Activated B cell treated with CpG ODN at 0.5 μM for 24 hours (primary cell): ENCODE measurements at regions not wholly inside any gene's neighbourhood (a gene's known extent, or its start where the extent isn't known, plus 50 kb on each side); places are given as distances from the start of the nearest gene placed in this dataset.

ENCODE experiments used
- ATAC-seq: fragments of 200-7000 bp; cut with Tn5 transposase; one replicate; pipeline ENCODE4 v1.10.0; 2021; ENCODE audit warnings: low read depth, mild to moderate bottlenecking, moderate library complexity
- CTCF ChIA-PET: fragments of 350-600 bp; sonication (Branson Sonifier 250); formaldehyde crosslinking; loops from one replicate; lab custom pipeline; 2021; ENCODE audit warnings: antibody characterized with exemption; lab: Charles Lee
- POLR2A ChIA-PET: fragments of 350-600 bp; sonication (Branson Sonifier 250); formaldehyde crosslinking; loops from one replicate; lab custom pipeline; 2021; ENCODE audit warnings: antibody characterized with exemption; lab: Charles Lee
- DNase-seq: peaks from one replicate; pipeline ENCODE4 v3.0.0; 2022
- H3K27ac Mint-ChIP-seq: one replicate; pipeline ENCODE4 v1.8.0; 2020; ENCODE audit warnings: mixed read lengths
- H3K27me3 Mint-ChIP-seq: one replicate; pipeline ENCODE4 v1.8.0; 2021; ENCODE audit warnings: mixed read lengths
- H3K36me3 Mint-ChIP-seq: one replicate; pipeline ENCODE4 v1.8.0; 2021; ENCODE audit warnings: low read depth, mixed read lengths
- H3K4me1 Mint-ChIP-seq: one replicate; pipeline ENCODE4 v1.8.0; 2021; ENCODE audit warnings: mixed read lengths
- H3K4me3 Mint-ChIP-seq: one replicate; pipeline ENCODE4 v1.8.0; 2020; ENCODE audit warnings: mild to moderate bottlenecking, mixed read lengths
- H3K9me3 Mint-ChIP-seq: one replicate; pipeline ENCODE4 v1.8.0; 2020; ENCODE audit warnings: mixed read lengths
- CTCF ChIP-seq: fragments of 200-600 bp; IDR thresholded peaks from one replicate; pipeline ENCODE4 v1.8.0; 2022; ENCODE audit warnings: antibody characterized with exemption, mild to moderate bottlenecking
- intact Hi-C: fragments of 100-400 bp; cut with micrococcal nuclease; formaldehyde crosslinking; loops from one replicate; pipeline ENCODE4 v1.15.1; 2024

GRCh38 chr18:39751921-39752320, 2186.3 kb upstream of the CELF4 start:
- Mint-ChIP-seq H3K4me3 (no peak overlapping the region), H3K27ac (no peak overlapping the region), H3K9me3 (peaks cover 3% of the 10 kb centered on the region), H3K4me1 (no peaks in the 10 kb centered on the region), H3K36me3 (no peaks in the 10 kb centered on the region), H3K27me3 (no peaks in the 10 kb centered on the region)
- POLR2A ChIA-PET, result no interaction called here
- intact Hi-C loops, result no loop called here
- no peak for TF ChIP-seq CTCF
- no peak for ATAC-seq
- no peak for DNase-seq
- CTCF ChIA-PET, result no interaction called here

- intact Hi-C loops, result no loop called here
- TF ChIP-seq CTCF, result no peak
- Mint-ChIP-seq H3K4me1 (no peaks in the 10 kb centered on the region), H3K27me3 (no peaks in the 10 kb centered on the region), H3K36me3 (no peaks in the 10 kb centered on the region), H3K9me3 (peaks cover under 1% of the 10 kb centered on the region), H3K4me3 (no peak overlapping the region), H3K27ac (no peak overlapping the region)
- POLR2A ChIA-PET, result no interaction called here
- CTCF ChIA-PET, result no interaction called here
- DNase-seq (no peak), ATAC-seq (no peak)
Measured at GRCh38 chr18:39751161-39751560, 2185.6 kb upstream of the CELF4 start.

GRCh38 chr18:39749154-39749553, 2183.6 kb upstream of the CELF4 start:
- CTCF ChIA-PET, result no interaction called here
- H3K27ac Mint-ChIP-seq, result no peak overlapping the region
- no peaks in the 10 kb centered on the region for H3K4me1 Mint-ChIP-seq
- ATAC-seq (no peak), DNase-seq (no peak)
- H3K27me3 Mint-ChIP-seq, result no peaks in the 10 kb centered on the region
- H3K4me3 Mint-ChIP-seq, result no peak overlapping the region
- intact Hi-C loops, result no loop called here
- H3K9me3 Mint-ChIP-seq, result no peaks in the 10 kb centered on the region
- POLR2A ChIA-PET, result no interaction called here
- H3K36me3 Mint-ChIP-seq, result no peaks in the 10 kb centered on the region
- no peak for TF ChIP-seq CTCF

GRCh38 chr18:39748727-39749126, 2183.1 kb upstream of the CELF4 start:
- ATAC-seq (no peak), DNase-seq (no peak)
- no peak overlapping the region for H3K4me3 Mint-ChIP-seq
- intact Hi-C loops, result no loop called here
- H3K27ac Mint-ChIP-seq, result no peak overlapping the region
- POLR2A ChIA-PET, result no interaction called here
- no peaks in the 10 kb centered on the region for H3K4me1 Mint-ChIP-seq
- no peaks in the 10 kb centered on the region for H3K9me3 Mint-ChIP-seq
- no peaks in the 10 kb centered on the region for H3K36me3 Mint-ChIP-seq
- H3K27me3 Mint-ChIP-seq, result no peaks in the 10 kb centered on the region
- TF ChIP-seq CTCF, result no peak
- CTCF ChIA-PET, result no interaction called here

- Mint-ChIP-seq H3K27me3 (no peaks in the 10 kb centered on the region), H3K27ac (no peak overlapping the region), H3K36me3 (no peaks in the 10 kb centered on the region), H3K9me3 (no peaks in the 10 kb centered on the region), H3K4me3 (no peak overlapping the region), H3K4me1 (no peaks in the 10 kb centered on the region)
- intact Hi-C loops, result no loop called here
- ChIA-PET POLR2A (no interaction called here), CTCF (no interaction called here)
- no peak for TF ChIP-seq CTCF
- DNase-seq (no peak), ATAC-seq (no peak)
Measured at GRCh38 chr18:39746201-39746600, 2180.6 kb upstream of the CELF4 start.
